ENCODE measurements at regions not wholly inside any gene's neighbourhood (a gene's known extent, or its start where the extent isn't known, plus 50 kb on each side); places are given as distances from the start of the nearest gene placed in this dataset.

GRCh38 chr2:106734165-106734564, 151.8 kb downstream of the ST6GAL2 start:
- Histone ChIP-seq H2AFZ (ENCODE audit: low read depth, low read length) (no peak overlapping the region), H3K4me2 (ENCODE audit: low read length) (no peak overlapping the region), H3K4me1 (ENCODE audit: low read length) (no peaks in the 10 kb centered on the region), H3K9ac (ENCODE audit: low read length) (no peak overlapping the region), H3K4me3 (ENCODE audit: low read length) (no peak overlapping the region), H3K36me3 (replicated peaks; ENCODE audit: low read depth, low read length) (no peaks in the 10 kb centered on the region), H4K20me1 (ENCODE audit: insufficient read depth, low read length) (no peaks in the 10 kb centered on the region), H3K9me3 (ENCODE audit: insufficient read depth, low read length) (no peaks in the 10 kb centered on the region), H3K79me2 (ENCODE audit: low read length) (no peaks in the 10 kb centered on the region), H3K27me3 (ENCODE audit: low read depth, low read length) (no peaks in the 10 kb centered on the region), H3K27ac (ENCODE audit: low read length) (no peak overlapping the region)
- TF ChIP-seq EZH2phosphoT487 (IDR thresholded peaks at IDR 0.05; ENCODE audit: low read depth) (no peak), CTCF (IDR thresholded peaks at IDR 0.05; ENCODE audit: low read depth, low read length) (no peak)

DNA sequence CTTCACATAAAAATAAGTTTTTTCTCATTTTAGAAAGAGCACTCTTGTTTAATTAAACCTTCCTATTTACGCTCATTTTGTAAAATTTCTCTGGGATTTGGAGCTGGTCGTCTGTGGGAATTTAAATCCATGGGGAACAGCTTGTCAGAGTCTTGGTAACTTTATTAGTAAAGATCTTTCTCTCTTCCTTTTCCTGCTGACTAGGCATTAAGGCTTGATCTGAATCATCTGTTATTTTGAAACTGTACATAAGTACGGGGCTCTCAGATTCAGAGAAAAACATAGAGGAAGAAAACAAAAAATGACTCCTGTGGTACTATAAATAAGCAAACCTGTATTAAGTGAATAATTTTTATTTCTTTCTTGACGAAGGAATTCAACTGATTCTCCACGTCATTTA, 150.2 kb downstream of the ST6GAL2 start:
- Histone ChIP-seq H3K4me2 (ENCODE audit: low read length) (no peak overlapping the region), H4K20me1 (ENCODE audit: insufficient read depth, low read length) (no peaks in the 10 kb centered on the region), H3K9ac (ENCODE audit: low read length) (no peak overlapping the region), H2AFZ (ENCODE audit: low read depth, low read length) (no peak overlapping the region), H3K9me3 (ENCODE audit: insufficient read depth, low read length) (no peaks in the 10 kb centered on the region), H3K27me3 (ENCODE audit: low read depth, low read length) (no peaks in the 10 kb centered on the region), H3K4me3 (ENCODE audit: low read length) (no peak overlapping the region), H3K79me2 (ENCODE audit: low read length) (no peaks in the 10 kb centered on the region), H3K27ac (ENCODE audit: low read length) (no peak overlapping the region), H3K4me1 (ENCODE audit: low read length) (no peaks in the 10 kb centered on the region), H3K36me3 (replicated peaks; ENCODE audit: low read depth, low read length) (no peaks in the 10 kb centered on the region)
- TF ChIP-seq EZH2phosphoT487 (IDR thresholded peaks at IDR 0.05; ENCODE audit: low read depth) = no peak
- no peak for TF ChIP-seq CTCF (IDR thresholded peaks at IDR 0.05; ENCODE audit: low read depth, low read length)

- H3K4me3 ChIP-seq (ENCODE audit: low read length) = no peak overlapping the region
- no peaks in the 10 kb centered on the region for H3K27me3 ChIP-seq (ENCODE audit: low read depth, low read length)
- H2AFZ ChIP-seq (ENCODE audit: low read depth, low read length) = no peak overlapping the region
- no peaks in the 10 kb centered on the region for H3K36me3 ChIP-seq (replicated peaks; ENCODE audit: low read depth, low read length)
- H3K4me1 ChIP-seq (ENCODE audit: low read length) = no peaks in the 10 kb centered on the region
- H4K20me1 ChIP-seq (ENCODE audit: insufficient read depth, low read length) = no peaks in the 10 kb centered on the region
- H3K27ac ChIP-seq (ENCODE audit: low read length) = no peak overlapping the region
- no peak overlapping the region for H3K4me2 ChIP-seq (ENCODE audit: low read length)
- H3K79me2 ChIP-seq (ENCODE audit: low read length) = no peaks in the 10 kb centered on the region
- no peaks in the 10 kb centered on the region for H3K9me3 ChIP-seq (ENCODE audit: insufficient read depth, low read length)
- H3K9ac ChIP-seq (ENCODE audit: low read length) = no peak overlapping the region
- TF ChIP-seq EZH2phosphoT487 (IDR thresholded peaks at IDR 0.05; ENCODE audit: low read depth) (no peak), CTCF (IDR thresholded peaks at IDR 0.05; ENCODE audit: low read depth, low read length) (no peak)
Measured at GRCh38 chr2:106736221-106736620, 149.7 kb downstream of the ST6GAL2 start.

- no peak overlapping the region for H3K4me2 ChIP-seq (ENCODE audit: low read length)
- no peak overlapping the region for H3K4me3 ChIP-seq (ENCODE audit: low read length)
- H3K9ac ChIP-seq (ENCODE audit: low read length) = no peak overlapping the region
- no peak for TF ChIP-seq CTCF (IDR thresholded peaks at IDR 0.05; ENCODE audit: low read depth, low read length)
- no peak for TF ChIP-seq EZH2phosphoT487 (IDR thresholded peaks at IDR 0.05; ENCODE audit: low read depth)
- H4K20me1 ChIP-seq (ENCODE audit: insufficient read depth, low read length) = no peaks in the 10 kb centered on the region
- no peak overlapping the region for H3K27ac ChIP-seq (ENCODE audit: low read length)
- H3K27me3 ChIP-seq (ENCODE audit: low read depth, low read length) = no peaks in the 10 kb centered on the region
- H3K79me2 ChIP-seq (ENCODE audit: low read length) = no peaks in the 10 kb centered on the region
- no peaks in the 10 kb centered on the region for H3K9me3 ChIP-seq (ENCODE audit: insufficient read depth, low read length)
- H3K4me1 ChIP-seq (ENCODE audit: low read length) = no peaks in the 10 kb centered on the region
- no peak overlapping the region for H2AFZ ChIP-seq (ENCODE audit: low read depth, low read length)
- no peaks in the 10 kb centered on the region for H3K36me3 ChIP-seq (replicated peaks; ENCODE audit: low read depth, low read length)
Measured at GRCh38 chr2:106745468-106745867, 140.5 kb downstream of the ST6GAL2 start.

Measured in OCI-LY3 (cell line).